Natural killer cell treated with Interleukin-12 subunit alpha and Interleukin-12 subunit beta and Interleukin-15 and Interleukin-18, amount 100 ng/mL, for 72 hours (primary cell): ENCODE measurements at regions not wholly inside any gene's neighbourhood (a gene's known extent, or its start where the extent isn't known, plus 50 kb on each side); places are given as distances from the start of the nearest gene placed in this dataset.
"Not testable (repeated sequence)": the region's sequence is repeated elsewhere in the genome, so short reads cannot be mapped to it uniquely, and the experiment has no call there.

Experiments used
- ATAC-seq, 2 donors: fragments of 150-1000 bp; cut with Tn5 transposase in 1 of 2; sonication (Bioruptor Pico), chemical (Tn5 transposase) in 1 of 2; 2 replicates each; pipeline ENCODE4 v1.10.0; 2021
- DNase-seq: peaks from one replicate; pipeline ENCODE4 v3.0.0; 2022; ENCODE audit warnings: low spot score
- H3K27ac Mint-ChIP-seq, 2 donors: 1 replicate in 1 of 2; 2 replicates in 1 of 2; pipeline ENCODE4 v1.8.0; 2022; ENCODE audit warnings: mixed read lengths in 2 of 2, mild to moderate bottlenecking in 1 of 2, moderate library complexity in 1 of 2
- H3K27me3 Mint-ChIP-seq, 2 donors: 1 replicate in 1 of 2; 2 replicates in 1 of 2; pipeline ENCODE4 v1.8.0; 2022; ENCODE audit warnings: mixed read lengths in 2 of 2
- H3K36me3 Mint-ChIP-seq: one replicate; pipeline ENCODE4 v1.8.0; 2022; ENCODE audit warnings: mixed read lengths
- H3K4me1 Mint-ChIP-seq, 2 donors: 1 replicate in 1 of 2; 2 replicates in 1 of 2; pipeline ENCODE4 v1.8.0; 2022; ENCODE audit warnings: low read depth in 2 of 2, mixed read lengths in 2 of 2, mild to moderate bottlenecking in 1 of 2
- H3K4me3 Mint-ChIP-seq: one replicate; pipeline ENCODE4 v1.8.0; 2022; ENCODE audit warnings: mixed read lengths
- H3K9me3 Mint-ChIP-seq: 2 replicates; pipeline ENCODE4 v1.8.0; 2022; ENCODE audit warnings: mixed read lengths

DNA sequence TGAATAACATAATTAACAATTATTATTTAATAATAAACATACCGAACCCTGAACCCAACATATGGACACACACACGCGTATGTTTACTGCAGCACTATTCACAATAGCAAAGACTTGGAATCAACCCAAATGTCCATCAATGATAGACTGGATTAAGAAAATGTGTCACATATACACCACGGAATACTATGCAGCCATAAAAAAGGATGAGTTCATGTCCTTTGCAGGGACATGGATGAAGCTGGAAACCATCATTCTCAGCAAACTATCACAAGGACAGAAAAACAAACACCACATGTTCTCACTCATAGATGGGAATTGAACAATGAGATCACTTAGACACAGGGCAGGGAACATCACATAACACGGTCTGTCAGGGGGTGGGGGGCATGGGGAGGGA, 333.5 kb downstream of the KIF20B start:
- ATAC-seq, H3K4me3 Mint-ChIP-seq, DNase-seq, H3K9me3 Mint-ChIP-seq, H3K36me3 Mint-ChIP-seq, H3K4me1 Mint-ChIP-seq, H3K27ac Mint-ChIP-seq, H3K27me3 Mint-ChIP-seq: not testable (repeated sequence)

DNA sequence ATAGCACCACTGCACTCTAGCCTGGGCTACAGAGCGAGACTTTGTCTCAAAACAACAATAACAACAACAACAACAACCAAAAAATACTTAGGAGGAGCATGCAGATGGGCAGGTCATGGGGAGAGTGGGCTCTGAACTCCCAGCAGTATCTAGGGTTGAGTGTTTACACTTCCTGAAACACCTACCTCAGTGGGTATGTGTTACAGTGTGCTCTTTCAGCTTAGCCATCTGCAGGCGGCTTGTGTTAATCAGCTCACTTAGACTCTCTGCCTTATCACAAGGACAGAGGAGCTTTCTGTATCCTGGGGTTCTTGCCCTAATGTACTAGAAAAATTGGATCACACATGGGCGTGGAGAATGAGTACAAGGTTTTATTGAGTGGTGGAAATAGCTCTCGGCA, 340.2 kb downstream of the KIF20B start:
- Mint-ChIP-seq H3K27me3 (no peaks in the 10 kb centered on the region), H3K4me3 (no peak overlapping the region), H3K4me1 (no peaks in the 10 kb centered on the region), H3K9me3 (peaks cover 2% of the 10 kb centered on the region), H3K36me3 (no peaks in the 10 kb centered on the region), H3K27ac (no peak overlapping the region)
- DNase-seq, result no peak
- no peak for ATAC-seq

DNA sequence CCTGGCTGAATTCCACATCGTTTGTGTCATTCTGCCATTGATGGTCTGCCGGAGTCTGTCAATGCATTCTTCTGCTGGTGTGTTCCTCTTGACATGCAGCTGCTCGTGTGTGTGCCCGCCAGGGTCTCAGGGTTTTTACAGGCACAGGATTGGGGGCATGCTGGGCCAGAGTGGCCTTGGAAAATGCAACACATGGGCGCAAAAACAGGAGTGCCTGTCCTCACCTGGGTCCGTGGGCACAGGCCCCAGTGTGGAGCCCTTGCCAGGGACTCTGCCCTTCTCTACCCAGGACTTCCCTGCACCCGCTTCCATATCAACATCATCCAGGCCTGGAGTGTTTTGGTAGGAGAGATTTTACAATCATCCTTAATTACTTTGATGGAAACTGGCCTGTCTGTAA, 340.7 kb downstream of the KIF20B start:
- no peaks in the 10 kb centered on the region for H3K36me3 Mint-ChIP-seq
- H3K4me1 Mint-ChIP-seq, result no peaks in the 10 kb centered on the region
- H3K27me3 Mint-ChIP-seq, result no peaks in the 10 kb centered on the region
- H3K27ac Mint-ChIP-seq, result no peak overlapping the region
- no peak for DNase-seq
- no peak for ATAC-seq
- H3K4me3 Mint-ChIP-seq, result no peak overlapping the region
- H3K9me3 Mint-ChIP-seq, result peaks cover 3% of the 10 kb centered on the region

- Mint-ChIP-seq H3K9me3 (peaks cover 11% of the 10 kb centered on the region), H3K27me3 (no peaks in the 10 kb centered on the region), H3K4me3 (no peak overlapping the region), H3K4me1 (no peaks in the 10 kb centered on the region), H3K36me3 (peaks cover 4% of the 10 kb centered on the region), H3K27ac (no peak overlapping the region)
- DNase-seq (no peak), ATAC-seq (no peak)
These were observed 345.9 kb downstream of the KIF20B start for GRCh38 chr10:90047243-90047729.

DNA sequence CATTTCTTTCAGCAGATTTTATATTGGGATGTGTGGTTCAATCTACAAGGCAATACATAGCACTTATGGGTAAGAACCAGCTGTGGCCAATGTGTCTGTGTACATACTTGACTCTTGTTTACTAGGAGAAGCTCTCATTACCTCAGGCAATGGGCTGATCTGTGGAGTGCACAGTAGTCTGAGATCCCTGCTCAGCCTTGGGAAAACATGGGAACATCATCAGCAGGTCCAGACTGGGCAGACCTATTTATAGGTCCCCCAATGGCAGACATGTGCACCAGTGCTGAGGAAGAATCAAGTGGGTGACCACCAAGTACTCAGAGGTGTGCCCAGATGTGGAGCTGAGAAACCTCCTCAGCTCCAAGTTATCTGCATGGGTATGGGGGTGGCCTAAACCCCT, 349.7 kb downstream of the KIF20B start:
- H3K9me3 Mint-ChIP-seq, result peaks cover 14% of the 10 kb centered on the region
- ATAC-seq (no peak), DNase-seq (no peak)
- H3K36me3 Mint-ChIP-seq, result peaks cover 4% of the 10 kb centered on the region
- no peak overlapping the region for H3K27ac Mint-ChIP-seq
- H3K27me3 Mint-ChIP-seq, result no peaks in the 10 kb centered on the region
- no peak overlapping the region for H3K4me3 Mint-ChIP-seq
- H3K4me1 Mint-ChIP-seq, result no peaks in the 10 kb centered on the region

- peaks cover 15% of the 10 kb centered on the region for H3K9me3 Mint-ChIP-seq
- DNase-seq (no peak), ATAC-seq (no peak)
- H3K4me1 Mint-ChIP-seq, result no peaks in the 10 kb centered on the region
- H3K36me3 Mint-ChIP-seq, result peaks cover 4% of the 10 kb centered on the region
- H3K27ac Mint-ChIP-seq, result no peak overlapping the region
- H3K4me3 Mint-ChIP-seq, result no peak overlapping the region
- H3K27me3 Mint-ChIP-seq, result no peaks in the 10 kb centered on the region
These were observed 350.1 kb downstream of the KIF20B start for GRCh38 chr10:90051474-90051873.

- Mint-ChIP-seq H3K27me3 (no peaks in the 10 kb centered on the region), H3K27ac (no peak overlapping the region), H3K36me3 (no peaks in the 10 kb centered on the region), H3K9me3 (no peaks in the 10 kb centered on the region), H3K4me1 (no peaks in the 10 kb centered on the region), H3K4me3 (no peak overlapping the region)
- ATAC-seq, result no peak
- no peak for DNase-seq
These were observed 361.4 kb downstream of the KIF20B start for GRCh38 chr10:90062786-90063185.

DNA sequence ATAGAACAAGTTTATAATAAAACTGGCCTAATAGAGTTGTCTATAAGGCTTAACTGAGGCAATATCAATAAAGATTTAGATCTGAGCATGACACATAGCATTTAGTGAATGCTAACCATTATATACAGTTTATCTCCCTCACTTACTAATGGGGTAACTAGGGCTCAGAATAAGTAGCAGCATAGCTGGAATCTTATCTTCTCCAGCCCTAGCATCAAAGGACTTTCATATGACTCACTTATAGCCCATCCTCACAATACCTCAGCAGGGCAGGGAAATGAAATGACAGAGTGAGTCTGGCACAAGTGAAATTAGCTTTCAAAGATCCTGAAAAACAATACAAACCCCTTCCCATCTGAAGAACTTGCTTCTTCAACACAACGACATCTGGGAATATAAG, 362.9 kb downstream of the KIF20B start:
- H3K9me3 Mint-ChIP-seq, result peaks cover 3% of the 10 kb centered on the region
- H3K4me3 Mint-ChIP-seq, result no peak overlapping the region
- ATAC-seq (no peak), DNase-seq (no peak)
- H3K27ac Mint-ChIP-seq, result no peak overlapping the region
- no peaks in the 10 kb centered on the region for H3K36me3 Mint-ChIP-seq
- no peaks in the 10 kb centered on the region for H3K27me3 Mint-ChIP-seq
- H3K4me1 Mint-ChIP-seq, result no peaks in the 10 kb centered on the region

DNA sequence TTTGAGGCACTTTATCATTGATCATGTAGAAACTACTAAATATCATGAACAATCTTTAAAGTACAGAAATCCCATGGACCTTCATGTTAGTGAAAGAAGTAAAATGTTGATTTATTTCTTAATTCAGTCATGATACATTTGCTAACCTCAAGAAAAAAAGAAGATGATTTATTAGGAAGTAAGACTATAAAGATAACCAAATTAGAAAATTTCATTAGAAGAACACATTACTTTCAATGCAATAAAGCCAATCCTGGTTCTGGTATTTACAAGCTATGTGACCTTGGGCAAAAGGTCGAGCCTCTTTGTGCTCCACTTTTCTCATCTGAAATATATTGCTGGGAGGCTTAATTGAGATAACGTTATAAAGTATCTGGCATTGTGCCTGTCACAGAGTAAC, 365.0 kb downstream of the KIF20B start:
- Mint-ChIP-seq H3K36me3 (no peaks in the 10 kb centered on the region), H3K27ac (no peak overlapping the region), H3K27me3 (no peaks in the 10 kb centered on the region), H3K4me1 (no peaks in the 10 kb centered on the region), H3K9me3 (peaks cover 3% of the 10 kb centered on the region), H3K4me3 (no peak overlapping the region)
- DNase-seq (no peak), ATAC-seq (no peak)

DNA sequence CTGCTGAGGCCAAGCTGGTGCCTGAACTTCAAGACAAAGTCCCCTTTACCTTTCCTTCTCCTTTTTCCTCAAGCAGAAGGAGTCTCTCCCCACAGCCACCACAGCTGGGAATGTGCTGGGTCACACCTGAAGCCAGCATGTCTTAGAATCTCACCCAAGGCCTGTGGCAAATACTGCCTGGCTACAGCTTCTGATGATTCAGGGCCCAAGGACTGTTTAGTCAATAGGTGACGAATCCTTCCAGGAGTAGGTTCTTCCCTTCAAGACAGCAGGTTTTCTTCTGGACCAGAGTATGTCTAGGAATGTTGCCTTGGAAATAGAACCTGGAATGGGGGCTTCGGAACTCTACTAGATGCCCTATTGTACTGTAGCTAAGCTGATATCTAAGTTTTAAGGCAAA, 374.6 kb downstream of the KIF20B start:
- H3K4me3 Mint-ChIP-seq, result no peak overlapping the region
- DNase-seq (no peak), ATAC-seq (no peak)
- H3K9me3 Mint-ChIP-seq, result peaks cover 7% of the 10 kb centered on the region
- peaks cover 13% of the 10 kb centered on the region for H3K36me3 Mint-ChIP-seq
- no peak overlapping the region for H3K27ac Mint-ChIP-seq
- no peaks in the 10 kb centered on the region for H3K4me1 Mint-ChIP-seq
- H3K27me3 Mint-ChIP-seq, result no peaks in the 10 kb centered on the region

GRCh38 chr10:90079819-90080218, 378.4 kb downstream of the KIF20B start:
- ATAC-seq (no peak), DNase-seq (no peak)
- H3K36me3 Mint-ChIP-seq, result peaks cover under 1% of the 10 kb centered on the region
- H3K27me3 Mint-ChIP-seq, result no peaks in the 10 kb centered on the region
- H3K9me3 Mint-ChIP-seq, result peaks cover 17% of the 10 kb centered on the region
- H3K4me1 Mint-ChIP-seq, result no peaks in the 10 kb centered on the region
- H3K4me3 Mint-ChIP-seq, result no peak overlapping the region
- no peak overlapping the region for H3K27ac Mint-ChIP-seq

DNA sequence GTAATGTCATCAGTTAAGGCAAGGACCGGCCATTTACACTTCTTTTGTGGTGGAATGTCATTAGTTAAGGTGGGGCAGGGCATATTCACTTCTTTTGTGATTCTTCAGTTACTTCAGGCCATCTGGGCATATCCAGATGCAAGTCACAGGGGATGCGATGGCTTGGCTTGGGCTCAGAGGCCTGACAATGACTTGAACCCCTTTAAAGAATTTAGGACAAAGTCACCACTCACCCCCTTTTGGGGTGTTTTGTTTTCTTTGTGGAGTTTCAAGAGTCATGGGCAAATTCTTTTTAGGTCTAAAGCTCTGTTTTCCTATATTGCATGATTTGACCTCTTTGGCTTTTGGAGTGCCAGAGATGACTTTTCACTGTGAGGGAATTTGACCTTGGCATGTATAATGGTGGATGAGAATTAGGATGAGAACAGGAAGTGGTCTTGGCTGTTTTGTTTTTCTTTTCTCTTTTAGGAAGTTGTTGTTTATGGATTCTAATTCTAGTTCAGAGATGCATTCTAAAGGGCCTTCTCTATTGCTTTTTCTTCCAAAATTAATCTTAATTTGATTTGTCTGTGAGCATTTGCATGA, 385.3 kb downstream of the KIF20B start:
- not testable (repeated sequence) for H3K4me1 Mint-ChIP-seq, H3K36me3 Mint-ChIP-seq, ATAC-seq, H3K4me3 Mint-ChIP-seq, H3K27me3 Mint-ChIP-seq, H3K27ac Mint-ChIP-seq, DNase-seq
- H3K9me3 Mint-ChIP-seq, result peaks cover 13% of the 10 kb centered on the region

DNA sequence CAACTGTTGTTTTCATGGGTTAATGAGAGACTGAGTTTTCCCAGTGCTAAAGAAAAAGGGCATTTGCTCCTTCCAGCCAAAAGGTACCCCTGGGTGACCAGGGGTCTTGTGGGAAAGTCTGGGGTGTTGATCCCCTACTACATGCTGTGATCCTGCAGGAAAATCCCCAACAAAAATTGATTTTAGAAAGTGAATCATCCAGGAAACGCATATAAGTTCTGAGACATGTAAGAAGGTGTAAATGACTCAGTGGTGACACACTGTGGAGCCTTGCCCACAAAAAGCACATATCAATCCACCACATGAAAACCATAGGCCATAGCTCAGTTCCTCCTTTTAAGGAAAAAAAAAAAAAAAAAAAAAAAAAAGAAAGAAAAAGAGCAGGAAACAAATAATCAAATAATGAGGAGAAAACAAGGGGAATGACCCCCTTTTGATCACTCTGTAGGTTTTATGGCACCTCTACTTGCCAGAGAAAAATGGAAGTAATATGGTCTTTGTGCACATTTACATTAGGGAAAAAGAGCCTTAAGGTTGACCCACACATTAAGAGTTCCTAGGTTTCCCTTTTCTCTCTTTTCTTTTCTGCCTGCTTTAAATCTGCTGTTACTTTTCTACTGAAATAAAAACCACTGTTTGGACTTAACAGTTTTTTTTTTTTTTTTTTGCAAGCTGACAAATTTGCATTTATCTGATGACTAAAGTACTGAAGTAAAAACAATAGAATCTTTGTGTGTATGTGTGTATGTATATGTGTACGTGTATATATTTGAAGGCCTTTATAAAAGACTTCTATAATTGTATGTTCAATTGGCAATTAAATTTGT, 386.0 kb downstream of the KIF20B start:
- no peak overlapping the region for H3K27ac Mint-ChIP-seq
- peaks cover 13% of the 10 kb centered on the region for H3K9me3 Mint-ChIP-seq
- ATAC-seq, result peak in 1 of 2 donors; percentile 67
- no peaks in the 10 kb centered on the region for H3K4me1 Mint-ChIP-seq
- no peak overlapping the region for H3K4me3 Mint-ChIP-seq
- DNase-seq, result no peak
- no peaks in the 10 kb centered on the region for H3K36me3 Mint-ChIP-seq
- no peaks in the 10 kb centered on the region for H3K27me3 Mint-ChIP-seq

DNA sequence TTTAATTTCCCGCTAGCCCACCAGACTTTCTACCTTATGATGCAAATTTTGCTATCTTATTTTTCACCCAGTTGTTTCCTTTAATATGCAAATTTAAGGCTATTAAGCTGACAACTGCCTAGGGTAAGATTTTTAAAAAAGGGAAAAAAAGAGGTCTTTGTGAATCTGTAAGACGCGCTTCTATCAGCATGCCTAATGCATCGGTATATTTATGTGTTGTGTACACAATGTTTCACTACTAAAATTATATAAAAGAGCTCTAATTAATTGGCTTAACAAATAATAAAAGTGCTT, 386.6 kb downstream of the KIF20B start:
- Mint-ChIP-seq H3K27me3 (no peaks in the 10 kb centered on the region), H3K36me3 (no peaks in the 10 kb centered on the region), H3K9me3 (peaks cover 8% of the 10 kb centered on the region), H3K27ac (no peak overlapping the region), H3K4me3 (no peak overlapping the region), H3K4me1 (no peaks in the 10 kb centered on the region)
- DNase-seq (no peak), ATAC-seq (no peak)

DNA sequence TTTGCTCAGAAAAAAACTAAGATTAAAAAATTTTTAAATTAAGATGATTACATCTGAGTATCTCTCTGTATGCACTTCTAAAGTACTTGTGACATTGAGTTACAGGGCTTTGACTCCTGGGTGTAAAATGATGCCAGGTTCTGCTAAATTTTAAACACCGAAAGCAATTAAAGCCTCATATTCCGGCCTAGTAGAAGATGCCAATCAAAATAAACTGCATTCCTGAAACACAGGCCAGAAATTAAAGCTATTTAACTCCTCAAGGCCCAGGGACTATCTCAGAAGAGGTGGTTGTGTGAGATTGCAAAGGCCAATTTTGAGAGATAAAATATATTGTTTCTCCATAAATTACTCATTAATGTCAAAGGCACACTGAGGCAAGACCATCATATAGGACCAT, 388.3 kb downstream of the KIF20B start:
- Mint-ChIP-seq H3K4me3 (no peak overlapping the region), H3K36me3 (no peaks in the 10 kb centered on the region), H3K27ac (no peak overlapping the region), H3K27me3 (no peaks in the 10 kb centered on the region), H3K4me1 (no peaks in the 10 kb centered on the region), H3K9me3 (no peaks in the 10 kb centered on the region)
- DNase-seq (no peak), ATAC-seq (no peak)
